Loucy (cell line): ENCODE measurements at regions not wholly inside any gene's neighbourhood (a gene's known extent, or its start where the extent isn't known, plus 50 kb on each side); places are given as distances from the start of the nearest gene placed in this dataset.
"Not testable (repeated sequence)": the region's sequence is repeated elsewhere in the genome, so short reads cannot be mapped to it uniquely, and the experiment has no call there.

ENCODE experiments used
- H2AFZ ChIP-seq: fragments of 200-600 bp; sonication (generic); 2 replicates; pipeline ENCODE4 v1.6.0; 2016; ENCODE audit warnings: antibody characterized with exemption, mild to moderate bottlenecking, low read length, moderate library complexity
- H3F3A ChIP-seq: fragments of 200-600 bp; 2 replicates; pipeline ENCODE4 v1.6.0; 2016; ENCODE audit warnings: antibody characterized with exemption, low read depth, mild to moderate bottlenecking
- H3K27me3 ChIP-seq: fragments of 200-600 bp; sonication (generic); 2 replicates; pipeline ENCODE4 v1.6.1; 2014; ENCODE audit warnings: low read length, mild to moderate bottlenecking; ENCODE audit not compliant: insufficient read depth, poor library complexity, severe bottlenecking
- H3K36me3 ChIP-seq: fragments of 200-600 bp; sonication (generic); 2 replicates; pipeline ENCODE4 v1.6.1; 2016; ENCODE audit warnings: low read length; ENCODE audit not compliant: insufficient read depth
- H3K4me1 ChIP-seq: fragments of 200-600 bp; sonication (generic); 2 replicates; pipeline ENCODE4 v1.5.1; 2014; ENCODE audit warnings: low read length, mild to moderate bottlenecking; ENCODE audit not compliant: insufficient read depth, poor library complexity, severe bottlenecking
- H3K4me2 ChIP-seq: fragments of 200-600 bp; sonication (generic); 2 replicates; pipeline ENCODE4 v1.6.0; 2014; ENCODE audit warnings: antibody characterized with exemption, low read length, low read depth, mild to moderate bottlenecking; ENCODE audit not compliant: poor library complexity, severe bottlenecking
- H3K4me3 ChIP-seq: fragments of 200-600 bp; sonication (generic); 2 replicates; pipeline ENCODE4 v1.5.1; 2014; ENCODE audit warnings: low read length, mild to moderate bottlenecking, mixed read lengths; ENCODE audit not compliant: poor library complexity, severe bottlenecking
- H3K79me2 ChIP-seq: fragments of 200-600 bp; sonication (generic); 2 replicates; pipeline ENCODE4 v1.6.1; 2014; ENCODE audit warnings: low read length; ENCODE audit not compliant: insufficient read depth
- H3K9ac ChIP-seq: fragments of 200-600 bp; sonication (generic); 2 replicates; pipeline ENCODE4 v1.6.0; 2014; ENCODE audit warnings: mild to moderate bottlenecking, low read depth, low read length, moderate library complexity; ENCODE audit not compliant: poor library complexity, severe bottlenecking
- H3K9me2 ChIP-seq: fragments of 200-600 bp; sonication (generic); replicated peaks from 2 replicates; pipeline ENCODE4 v1.6.1; 2016; ENCODE audit warnings: low read depth, low read length, mixed read lengths
- H3K9me3 ChIP-seq: fragments of 200-600 bp; sonication (generic); 2 replicates; pipeline ENCODE4 v1.6.1; 2014; ENCODE audit warnings: mild to moderate bottlenecking, antibody characterized with exemption, low read length, low read depth; ENCODE audit not compliant: insufficient read depth
- H4K20me1 ChIP-seq: fragments of 200-600 bp; sonication (generic); 2 replicates; pipeline ENCODE4 v1.6.0; 2014; ENCODE audit warnings: antibody characterized with exemption, low read length, mild to moderate bottlenecking; ENCODE audit not compliant: insufficient read depth, poor library complexity, severe bottlenecking
- CTCF ChIP-seq: fragments of 200-600 bp; sonication (generic); conservative IDR thresholded peaks from 2 replicates; pipeline ENCODE4 v1.5.1; 2014; ENCODE audit warnings: mild to moderate bottlenecking, antibody characterized with exemption, low read length
- EZH2phosphoT487 ChIP-seq: fragments of 200-600 bp; IDR thresholded peaks from 2 replicates; pipeline ENCODE4 v1.6.1; 2018; ENCODE audit warnings: antibody characterized with exemption, mild to moderate bottlenecking, moderate library complexity, borderline replicate concordance

- H3K9me3 ChIP-seq = no peaks in the 10 kb centered on the region
- H2AFZ ChIP-seq = no peak overlapping the region
- H3K4me1 ChIP-seq = no peaks in the 10 kb centered on the region
- TF ChIP-seq CTCF (no peak), EZH2phosphoT487 (no peak)
- H3K9me2 ChIP-seq = no peaks in the 10 kb centered on the region
- H3K79me2 ChIP-seq = no peaks in the 10 kb centered on the region
- no peaks in the 10 kb centered on the region for H3K27me3 ChIP-seq
- H3K4me3 ChIP-seq = no peak overlapping the region
- no peaks in the 10 kb centered on the region for H4K20me1 ChIP-seq
- no peaks in the 10 kb centered on the region for H3F3A ChIP-seq
- H3K4me2 ChIP-seq = no peak overlapping the region
- no peaks in the 10 kb centered on the region for H3K36me3 ChIP-seq
- H3K9ac ChIP-seq = no peak overlapping the region
Measured at GRCh38 chr6:4250645-4251044, 115.3 kb upstream of the ECI2 start.

DNA sequence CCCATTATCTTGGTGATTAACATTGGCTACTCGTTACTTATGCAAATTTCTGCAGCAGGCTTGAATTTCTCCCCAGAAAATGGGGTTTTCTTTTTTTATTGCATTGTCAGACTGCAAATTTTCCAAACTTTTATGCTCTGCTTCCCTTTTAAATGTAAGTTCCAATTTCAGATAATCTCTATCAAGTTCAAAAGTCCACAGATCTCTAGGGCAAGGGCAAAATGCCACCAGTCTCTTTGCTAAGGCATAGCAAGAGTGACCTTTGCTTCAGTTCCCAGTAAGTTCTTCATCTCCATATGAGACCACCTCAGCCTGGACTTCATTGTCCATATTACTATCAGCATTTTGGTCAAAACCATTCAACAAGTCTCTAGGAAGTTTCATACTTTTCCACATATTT, 108.5 kb upstream of the ECI2 start:
- not testable (repeated sequence) for H3F3A ChIP-seq, H2AFZ ChIP-seq, H3K4me2 ChIP-seq, H3K4me3 ChIP-seq, H3K9ac ChIP-seq, H3K27me3 ChIP-seq, H3K4me1 ChIP-seq, H3K9me2 ChIP-seq, H3K36me3 ChIP-seq, H4K20me1 ChIP-seq, H3K9me3 ChIP-seq, H3K79me2 ChIP-seq

GRCh38 chr6:4243237-4243636, 107.9 kb upstream of the ECI2 start:
- H3K4me3 ChIP-seq = no peak overlapping the region
- no peaks in the 10 kb centered on the region for H3K36me3 ChIP-seq
- H3K9me3 ChIP-seq = no peaks in the 10 kb centered on the region
- no peak overlapping the region for H3K4me2 ChIP-seq
- H3K27me3 ChIP-seq = no peaks in the 10 kb centered on the region
- TF ChIP-seq EZH2phosphoT487 (no peak), CTCF (no peak)
- H3K4me1 ChIP-seq = no peaks in the 10 kb centered on the region
- no peaks in the 10 kb centered on the region for H3K79me2 ChIP-seq
- no peaks in the 10 kb centered on the region for H3K9me2 ChIP-seq
- H3K9ac ChIP-seq = no peak overlapping the region
- no peaks in the 10 kb centered on the region for H4K20me1 ChIP-seq
- H2AFZ ChIP-seq = no peak overlapping the region
- no peaks in the 10 kb centered on the region for H3F3A ChIP-seq

GRCh38 chr6:4242601-4243000, 107.2 kb upstream of the ECI2 start:
- no peak overlapping the region for H3K4me3 ChIP-seq
- H3K27me3 ChIP-seq = no peaks in the 10 kb centered on the region
- no peaks in the 10 kb centered on the region for H3K79me2 ChIP-seq
- H3K9me2 ChIP-seq = no peaks in the 10 kb centered on the region
- no peaks in the 10 kb centered on the region for H4K20me1 ChIP-seq
- no peaks in the 10 kb centered on the region for H3K36me3 ChIP-seq
- H3K4me1 ChIP-seq = no peaks in the 10 kb centered on the region
- no peaks in the 10 kb centered on the region for H3F3A ChIP-seq
- no peak for TF ChIP-seq CTCF
- TF ChIP-seq EZH2phosphoT487 = no peak
- H3K9me3 ChIP-seq = no peaks in the 10 kb centered on the region
- no peak overlapping the region for H3K4me2 ChIP-seq
- no peak overlapping the region for H2AFZ ChIP-seq
- H3K9ac ChIP-seq = no peak overlapping the region
